T-cell (primary cell): ENCODE measurements at regions not wholly inside any gene's neighbourhood (a gene's known extent, or its start where the extent isn't known, plus 50 kb on each side); places are given as distances from the start of the nearest gene placed in this dataset.

ENCODE experiments used
- ATAC-seq, 4 experiments: fragments of 200-7000 bp in 3 of 4; fragments of 150-1000 bp in 1 of 4; cut with Tn5 transposase; replicated peaks in 1 of 4; 1 replicate in 3 of 4; 2 replicates in 1 of 4; pipeline ENCODE4 v1.10.0; 2021; ENCODE audit warnings: moderate library complexity in 3 of 4, mild to moderate bottlenecking in 2 of 4, moderate number of reproducible peaks in 1 of 4
- CTCF ChIA-PET, 2 donors: fragments of 300-600 bp; sonication (Branson Sonifier 250); formaldehyde crosslinking; loops; one replicate each; lab custom pipeline; 2022; ENCODE audit warnings: antibody characterized with exemption in 2 of 2; lab: Charles Lee
- POLR2A ChIA-PET, 2 donors: fragments of 300-600 bp; sonication (Branson Sonifier 250); formaldehyde crosslinking; loops; one replicate each; lab custom pipeline; 2022; ENCODE audit warnings: antibody characterized with exemption in 2 of 2; lab: Charles Lee
- DNase-seq, 35 experiments: peaks; one replicate each; pipeline versions ENCODE4 v3.0.0 to v3.0.0-alpha.2; 2013 to 2023
- H3K27ac ChIP-seq: one replicate; pipeline ENCODE4 v1.5.1; 2013; ENCODE audit warnings: low read length
- H3K27me3 ChIP-seq, 2 experiments: replicated peaks in 1 of 2; 1 replicate in 1 of 2; 2 replicates in 1 of 2; pipeline versions ENCODE4 v1.6.1 to v1.7.0; 2013; ENCODE audit warnings: low read length in 1 of 2, mixed read lengths in 1 of 2; ENCODE audit not compliant: control insufficient read depth in 2 of 2, insufficient read depth in 2 of 2; ENCODE audit errors: extremely low read depth in 1 of 2
- H3K36me3 ChIP-seq, 2 donors: 1 replicate in 1 of 2; 2 replicates in 1 of 2; pipeline versions ENCODE4 v1.6.1 to v1.7.0; 2013; ENCODE audit warnings: low read length in 1 of 2; ENCODE audit not compliant: control insufficient read depth in 2 of 2, insufficient read depth in 1 of 2; ENCODE audit errors: extremely low read depth in 1 of 2
- H3K4me1 ChIP-seq, 2 experiments: 1 replicate in 1 of 2; 2 replicates in 1 of 2; pipeline versions ENCODE4 v1.6.1 to v1.7.0; 2013; ENCODE audit warnings: low read length in 2 of 2, mixed read lengths in 1 of 2; ENCODE audit not compliant: insufficient read depth in 2 of 2, control insufficient read depth in 1 of 2; ENCODE audit errors: extremely low read depth in 1 of 2
- H3K4me3 ChIP-seq, 2 donors: 1 replicate in 1 of 2; 2 replicates in 1 of 2; pipeline versions ENCODE4 v1.5.1 to v1.7.0; 2013; ENCODE audit warnings: mild to moderate bottlenecking in 2 of 2, low read length in 1 of 2, moderate library complexity in 1 of 2; ENCODE audit not compliant: control insufficient read depth in 1 of 2; ENCODE audit errors: extremely low read depth in 1 of 2
- H3K9me3 ChIP-seq: 2 replicates; pipeline ENCODE4 v1.7.0; 2013
- H3K27ac Mint-ChIP-seq, 2 donors: one replicate each; pipeline ENCODE4 v1.8.0; 2020 to 2021; ENCODE audit warnings: mild to moderate bottlenecking in 2 of 2, mixed read lengths in 2 of 2
- H3K27me3 Mint-ChIP-seq, 2 donors: one replicate each; pipeline ENCODE4 v1.8.0; 2021 to 2022; ENCODE audit warnings: mixed read lengths in 2 of 2
- H3K36me3 Mint-ChIP-seq: one replicate; pipeline ENCODE4 v1.8.0; 2021; ENCODE audit warnings: mixed read lengths
- H3K4me1 Mint-ChIP-seq, 3 donors: one replicate each; pipeline ENCODE4 v1.8.0; 2020 to 2022; ENCODE audit warnings: mixed read lengths in 3 of 3, mild to moderate bottlenecking in 1 of 3
- H3K4me3 Mint-ChIP-seq, 3 donors: one replicate each; pipeline ENCODE4 v1.8.0; 2020 to 2022; ENCODE audit warnings: mild to moderate bottlenecking in 3 of 3, mixed read lengths in 3 of 3, moderate library complexity in 3 of 3
- H3K9me3 Mint-ChIP-seq, 3 donors: one replicate each; pipeline ENCODE4 v1.8.0; 2020 to 2022; ENCODE audit warnings: mixed read lengths in 3 of 3
- WGBS: methylation state at CpG from one replicate; pipeline ENCODE4 v1.1.5; 2013; ENCODE audit warnings: missing lambda C conversion rate; ENCODE audit not compliant: insufficient coverage; 5-methylcytosine and 5-hydroxymethylcytosine counted together

- Histone ChIP-seq H3K27ac (no peak overlapping the region), H3K9me3 (no peaks in the 10 kb centered on the region), H3K4me1 (no peaks in the 10 kb centered on the region), H3K4me3 (no peak overlapping the region), H3K27me3 (peaks cover 0 to 8% of the 10 kb centered on the region in 2 experiments), H3K36me3 (no peaks in the 10 kb centered on the region)
- ATAC-seq (no peak), DNase-seq (no peak)
- Mint-ChIP-seq H3K36me3 (no peaks in the 10 kb centered on the region), H3K27me3 (peaks cover 13 to 31% of the 10 kb centered on the region in 2 donors), H3K9me3 (peaks cover 0 to 5% (median 0%) of the 10 kb centered on the region in 3 donors), H3K4me3 (no peak overlapping the region), H3K4me1 (peaks cover 0 to 2% (median 0%) of the 10 kb centered on the region in 3 donors), H3K27ac (no peak overlapping the region)
- ChIA-PET POLR2A (no interaction called here), CTCF (interaction anchor here (0.7 to 1.9 kb wide), 4 partner anchors 8 to 951 kb away, joined by 3 to 11 read pairs (median 6); no protein-coding TSS in a partner anchor)
- WGBS = 58% methylated on average over 3 of the region's 7 CpGs
Observed at GRCh38 chr16:82264756-82265155, 94.7 kb upstream of the MPHOSPH6 start.

- ChIA-PET CTCF (interaction anchor here (0.6 to 1.9 kb wide), 14 partner anchors 8 to 1183 kb away, joined by 3 to 11 read pairs (median 3); no protein-coding TSS in a partner anchor), POLR2A (interaction anchor here in 1 of 2 donors (0.8 kb wide), 1 partner anchor 50 kb away, joined by 3 read pairs; no protein-coding TSS in a partner anchor)
- 53% methylated on average over 5 of the region's 10 CpGs for WGBS
- Mint-ChIP-seq H3K27me3 (peaks cover 13 to 32% of the 10 kb centered on the region in 2 donors), H3K9me3 (peaks cover 0 to 5% (median 0%) of the 10 kb centered on the region in 3 donors), H3K27ac (no peak overlapping the region), H3K4me1 (peaks cover 0 to 2% (median 0%) of the 10 kb centered on the region in 3 donors), H3K36me3 (no peaks in the 10 kb centered on the region), H3K4me3 (no peak overlapping the region)
- Histone ChIP-seq H3K27me3 (peaks cover 0 to 8% of the 10 kb centered on the region in 2 experiments), H3K36me3 (no peaks in the 10 kb centered on the region), H3K4me3 (no peak overlapping the region), H3K27ac (no peak overlapping the region), H3K9me3 (no peaks in the 10 kb centered on the region), H3K4me1 (no peaks in the 10 kb centered on the region)
- DNase-seq (peak in 30 of 35 experiments; percentile 4 to 80 (median 28)), ATAC-seq (peak in 3 of 4 experiments; percentile 50 to 64 (median 59))
Observed at GRCh38 chr16:82263521-82264143, 93.6 kb upstream of the MPHOSPH6 start.

GRCh38 chr16:82262244-82262643 is 92.2 kb upstream of the MPHOSPH6 start:
- DNase-seq (no peak), ATAC-seq (no peak)
- Mint-ChIP-seq H3K4me3 (no peak overlapping the region), H3K27ac (no peak overlapping the region), H3K36me3 (no peaks in the 10 kb centered on the region), H3K27me3 (peaks cover 13 to 26% of the 10 kb centered on the region in 2 donors), H3K4me1 (peaks cover 0 to 2% (median 0%) of the 10 kb centered on the region in 3 donors), H3K9me3 (peaks cover 0 to 5% (median 0%) of the 10 kb centered on the region in 3 donors)
- no CpG with 5 or more reads among the region's 3 CpGs for WGBS
- H3K36me3 ChIP-seq = no peaks in the 10 kb centered on the region
- no peak overlapping the region for H3K27ac ChIP-seq
- no peaks in the 10 kb centered on the region for H3K9me3 ChIP-seq
- peaks cover 0 to 8% of the 10 kb centered on the region in 2 experiments for H3K27me3 ChIP-seq
- no peak overlapping the region for H3K4me3 ChIP-seq
- no peaks in the 10 kb centered on the region for H3K4me1 ChIP-seq
- ChIA-PET POLR2A (no interaction called here), CTCF (no interaction called here)

DNA sequence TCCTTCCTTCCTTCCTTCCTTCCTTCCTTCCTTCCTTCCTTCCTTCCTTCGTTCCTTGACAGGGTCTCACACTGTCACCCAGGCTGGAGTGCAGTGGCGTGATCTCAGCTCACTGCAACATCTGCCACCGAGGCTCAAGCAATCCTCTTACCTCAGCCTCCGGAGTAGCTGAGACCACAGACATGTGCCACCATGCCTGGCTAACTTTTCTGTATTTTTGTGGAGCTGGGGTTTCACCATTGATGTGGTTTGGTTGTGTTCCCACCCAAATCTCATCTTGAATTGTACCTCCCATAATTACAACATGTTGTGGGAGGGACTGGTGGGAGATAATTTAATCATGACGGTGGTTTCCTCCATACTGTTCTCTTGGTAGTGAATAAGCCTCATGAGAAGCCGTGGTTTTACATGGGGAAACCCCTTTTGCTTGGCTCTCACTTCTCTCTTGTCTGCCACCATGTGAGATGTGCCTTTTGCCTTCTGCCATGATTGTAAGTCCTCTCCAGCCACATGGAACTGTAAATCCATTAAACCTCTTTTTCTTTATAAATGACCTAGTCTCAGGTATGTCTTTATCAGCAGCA is 90.3 kb upstream of the MPHOSPH6 start:
- H3K36me3 Mint-ChIP-seq = no peaks in the 10 kb centered on the region

GRCh38 chr16:82259731-82260130 is 89.7 kb upstream of the MPHOSPH6 start:
- no peaks in the 10 kb centered on the region for H3K9me3 ChIP-seq
- no peak overlapping the region for H3K27ac ChIP-seq
- Mint-ChIP-seq H3K9me3 (peaks cover 0 to 5% (median 0%) of the 10 kb centered on the region in 3 donors), H3K4me1 (peaks cover 0 to 2% (median 0%) of the 10 kb centered on the region in 3 donors), H3K27ac (no peak overlapping the region), H3K36me3 (no peaks in the 10 kb centered on the region), H3K27me3 (peaks cover 13 to 24% of the 10 kb centered on the region in 2 donors), H3K4me3 (no peak overlapping the region)
- H3K4me3 ChIP-seq = no peak overlapping the region
- WGBS = 70% methylated on average over 1 of the region's 1 CpG
- H3K4me1 ChIP-seq = no peaks in the 10 kb centered on the region
- POLR2A ChIA-PET = no interaction called here
- no peak for ATAC-seq
- H3K36me3 ChIP-seq = no peaks in the 10 kb centered on the region
- H3K27me3 ChIP-seq = peaks cover 0 to 6% of the 10 kb centered on the region in 2 experiments
- CTCF ChIA-PET = no interaction called here
- no peak for DNase-seq

More for the DNA sequence above, 90.3 kb upstream of the MPHOSPH6 start:
- Mint-ChIP-seq H3K4me3 (no peak overlapping the region), H3K4me1 (peaks cover 0 to 2% (median 0%) of the 10 kb centered on the region in 3 donors), H3K27me3 (peaks cover 13 to 26% of the 10 kb centered on the region in 2 donors), H3K9me3 (peaks cover 0 to 5% (median 0%) of the 10 kb centered on the region in 3 donors), H3K27ac (no peak overlapping the region)
- CTCF ChIA-PET = interaction anchor here in 1 of 2 donors (0.7 kb wide), 1 partner anchor 957 kb away, joined by 3 read pairs; no protein-coding TSS in a partner anchor
- ATAC-seq (no peak), DNase-seq (no peak)
- Histone ChIP-seq H3K27ac (no peak overlapping the region), H3K36me3 (no peaks in the 10 kb centered on the region), H3K4me3 (no peak overlapping the region), H3K9me3 (no peaks in the 10 kb centered on the region), H3K4me1 (no peaks in the 10 kb centered on the region), H3K27me3 (peaks cover 0 to 8% of the 10 kb centered on the region in 2 experiments)
- 40% methylated on average over 1 of the region's 6 CpGs for WGBS
- POLR2A ChIA-PET = no interaction called here

DNA sequence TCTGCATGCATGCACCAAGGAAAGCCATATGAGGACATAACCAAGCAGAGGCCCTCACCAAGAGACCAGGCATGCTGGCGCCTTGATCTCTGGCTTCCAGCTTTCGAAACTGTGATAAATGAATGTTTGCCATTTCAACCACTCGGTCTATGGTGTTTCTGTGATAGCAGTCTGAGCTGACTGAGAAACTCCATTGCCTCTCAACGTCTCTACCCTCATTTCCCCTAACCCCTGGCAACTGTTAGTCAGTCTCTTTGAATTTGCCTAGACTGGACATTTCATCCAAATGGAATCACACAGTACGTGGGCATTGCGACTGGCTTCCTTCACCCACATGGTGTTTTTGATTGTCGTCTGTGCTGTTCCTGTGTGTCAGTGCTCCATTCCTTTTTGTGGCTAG is 88.0 kb upstream of the MPHOSPH6 start:
- no peak overlapping the region for H3K27ac ChIP-seq
- ChIA-PET POLR2A (no interaction called here), CTCF (interaction anchor here in 1 of 2 donors (0.6 kb wide), 1 partner anchor 34 kb away, joined by 3 read pairs; no protein-coding TSS in a partner anchor)
- H3K4me3 ChIP-seq = no peak overlapping the region
- no peaks in the 10 kb centered on the region for H3K36me3 ChIP-seq
- H3K27me3 Mint-ChIP-seq = peaks cover 4 to 26% of the 10 kb centered on the region in 2 donors
- no peak for ATAC-seq
- peaks cover 0 to 2% of the 10 kb centered on the region in 2 experiments for H3K27me3 ChIP-seq
- no peak for DNase-seq
- H3K4me1 Mint-ChIP-seq = no peaks in the 10 kb centered on the region
- H3K9me3 ChIP-seq = no peaks in the 10 kb centered on the region
- no peak overlapping the region for H3K4me3 Mint-ChIP-seq
- H3K27ac Mint-ChIP-seq = no peak overlapping the region
- H3K4me1 ChIP-seq = no peaks in the 10 kb centered on the region
- H3K36me3 Mint-ChIP-seq = no peaks in the 10 kb centered on the region
- 82% methylated on average over 5 of the region's 7 CpGs for WGBS
- H3K9me3 Mint-ChIP-seq = peaks cover 0 to 5% (median 0%) of the 10 kb centered on the region in 3 donors
